H9 (cell line): ENCODE measurements at regions not wholly inside any gene's neighbourhood (a gene's known extent, or its start where the extent isn't known, plus 50 kb on each side); places are given as distances from the start of the nearest gene placed in this dataset.

Source experiments
- DNase-seq: peaks from one replicate; pipeline ENCODE4 v3.0.0-alpha.2; 2017
- H2AFZ ChIP-seq: one replicate; pipeline ENCODE4 v1.6.1; 2013; ENCODE audit warnings: mild to moderate bottlenecking, low read length, control low read depth, moderate library complexity
- H2AK5ac ChIP-seq: 2 replicates; pipeline ENCODE4 v1.6.1; 2013; ENCODE audit warnings: low read length, control low read depth, mixed read lengths; ENCODE audit not compliant: insufficient read length
- H2BK120ac ChIP-seq: one replicate; pipeline ENCODE4 v1.6.1; 2013; ENCODE audit warnings: low read depth, mild to moderate bottlenecking, low read length, control low read depth, inconsistent platforms; ENCODE audit not compliant: poor library complexity, severe bottlenecking
- H2BK12ac ChIP-seq: 2 replicates; pipeline ENCODE4 v1.6.1; 2013; ENCODE audit warnings: low read length, control low read depth, mixed read lengths, low read depth; ENCODE audit not compliant: insufficient read length
- H2BK15ac ChIP-seq: 2 replicates; pipeline ENCODE4 v1.6.1; 2013; ENCODE audit warnings: low read depth, low read length, control low read depth
- H2BK20ac ChIP-seq: one replicate; pipeline ENCODE4 v1.6.1; 2013; ENCODE audit warnings: low read depth, mild to moderate bottlenecking, low read length, control low read depth, inconsistent platforms; ENCODE audit not compliant: poor library complexity, severe bottlenecking
- H2BK5ac ChIP-seq: 2 replicates; pipeline ENCODE4 v1.6.1; 2013; ENCODE audit warnings: low read length, control low read depth, mixed read lengths; ENCODE audit not compliant: insufficient read length
- H3K14ac ChIP-seq: 2 replicates; pipeline ENCODE4 v1.6.1; 2013; ENCODE audit warnings: low read length, control low read depth; ENCODE audit not compliant: insufficient read depth
- H3K18ac ChIP-seq: 2 replicates; pipeline ENCODE4 v1.6.1; 2013; ENCODE audit warnings: low read depth, mild to moderate bottlenecking, mixed read lengths, low read length, control low read depth; ENCODE audit not compliant: insufficient read length
- H3K23ac ChIP-seq: 2 replicates; pipeline ENCODE4 v1.6.1; 2013; ENCODE audit warnings: low read length, control low read depth, mixed read lengths, low read depth; ENCODE audit not compliant: insufficient read length
- H3K23me2 ChIP-seq: 2 replicates; pipeline ENCODE4 v1.6.1; 2013; ENCODE audit warnings: low read depth, mild to moderate bottlenecking, mixed read lengths, low read length, control low read depth; ENCODE audit not compliant: insufficient read length, poor library complexity, severe bottlenecking
- H3K27ac ChIP-seq: 2 replicates; pipeline ENCODE4 v1.5.1; 2013; ENCODE audit warnings: low read length, control low read depth, mixed read lengths, low read depth; ENCODE audit not compliant: insufficient read length
- H3K27me3 ChIP-seq: 2 replicates; pipeline ENCODE4 v1.6.1; 2013; ENCODE audit warnings: low read length, control low read depth, inconsistent platforms; ENCODE audit not compliant: insufficient read depth
- H3K4ac ChIP-seq: 2 replicates; pipeline ENCODE4 v1.6.1; 2013; ENCODE audit warnings: low read depth, mild to moderate bottlenecking, control low read depth, inconsistent platforms, low read length, moderate library complexity
- H3K4me1 ChIP-seq: 2 replicates; pipeline ENCODE4 v1.6.1; 2013; ENCODE audit warnings: low read length, control low read depth, inconsistent platforms; ENCODE audit not compliant: insufficient read depth
- H3K4me2 ChIP-seq: 2 replicates; pipeline ENCODE4 v1.6.1; 2013; ENCODE audit warnings: low read length, control low read depth, mixed read lengths; ENCODE audit not compliant: insufficient read length, insufficient read depth
- H3K56ac ChIP-seq: 2 replicates; pipeline ENCODE4 v1.6.1; 2013; ENCODE audit warnings: low read depth, mild to moderate bottlenecking, mixed read lengths, low read length, control low read depth; ENCODE audit not compliant: insufficient read length
- H3K79me1 ChIP-seq: 2 replicates; pipeline ENCODE4 v1.6.1; 2013; ENCODE audit warnings: low read depth, mild to moderate bottlenecking, moderate library complexity, low read length, control low read depth, inconsistent platforms; ENCODE audit not compliant: insufficient read depth, poor library complexity, severe bottlenecking
- H3K79me2 ChIP-seq: 2 replicates; pipeline ENCODE4 v1.6.1; 2013; ENCODE audit warnings: low read length, control low read depth, inconsistent platforms; ENCODE audit not compliant: insufficient read depth
- H3K9ac ChIP-seq: 2 replicates; pipeline ENCODE4 v1.6.1; 2013; ENCODE audit warnings: low read length, control low read depth, mixed read lengths; ENCODE audit not compliant: insufficient read length; ENCODE audit errors: extremely low read depth
- H3K9me3 ChIP-seq: one replicate; pipeline ENCODE4 v1.6.1; 2013; ENCODE audit warnings: low read depth, low read length, inconsistent platforms; ENCODE audit not compliant: control insufficient read depth
- H3T11ph ChIP-seq: one replicate; pipeline ENCODE4 v1.6.1; 2013; ENCODE audit warnings: mild to moderate bottlenecking, low read length, control low read depth, inconsistent platforms
- H4K20me1 ChIP-seq: one replicate; pipeline ENCODE4 v1.6.1; 2013; ENCODE audit not compliant: control insufficient read depth, insufficient read length, insufficient read depth
- H4K5ac ChIP-seq: 2 replicates; pipeline ENCODE4 v1.6.1; 2013; ENCODE audit warnings: low read depth, mild to moderate bottlenecking, mixed read lengths, low read length, control low read depth; ENCODE audit not compliant: insufficient read length
- H4K8ac ChIP-seq: replicated peaks from 2 replicates; pipeline ENCODE4 v1.6.1; 2013; ENCODE audit warnings: low read length, control low read depth, mixed read lengths, low read depth; ENCODE audit not compliant: insufficient read length
- H4K91ac ChIP-seq: 2 replicates; pipeline ENCODE4 v1.6.1; 2013; ENCODE audit warnings: low read depth, mild to moderate bottlenecking, moderate library complexity, mixed read lengths, low read length, control low read depth; ENCODE audit not compliant: insufficient read length
- H3K27ac Mint-ChIP-seq, 3 experiments: 2 replicates in 2 of 3; 3 replicates in 1 of 3; pipeline ENCODE4 v1.8.0; 2020 to 2021; ENCODE audit warnings: mixed read lengths in 3 of 3, mild to moderate bottlenecking in 1 of 3, moderate library complexity in 1 of 3
- H3K27me3 Mint-ChIP-seq: 2 replicates; pipeline ENCODE4 v1.8.0; 2021; ENCODE audit warnings: low read depth, mild to moderate bottlenecking, moderate library complexity, mixed read lengths
- H3K36me3 Mint-ChIP-seq, 3 experiments: 2 replicates in 2 of 3; 3 replicates in 1 of 3; pipeline ENCODE4 v1.8.0; 2020 to 2021; ENCODE audit warnings: low read depth in 3 of 3, mixed read lengths in 3 of 3; ENCODE audit not compliant: insufficient read depth in 1 of 3
- H3K4me1 Mint-ChIP-seq, 2 experiments: 2 replicates each; pipeline ENCODE4 v1.8.0; 2020; ENCODE audit warnings: mixed read lengths in 2 of 2
- H3K4me3 Mint-ChIP-seq, 2 experiments: 2 replicates in 1 of 2; 3 replicates in 1 of 2; pipeline ENCODE4 v1.8.0; 2020 to 2021; ENCODE audit warnings: mild to moderate bottlenecking in 2 of 2, mixed read lengths in 2 of 2, moderate library complexity in 1 of 2
- H3K9me3 Mint-ChIP-seq, 2 experiments: 2 replicates in 1 of 2; 3 replicates in 1 of 2; pipeline ENCODE4 v1.8.0; 2020; ENCODE audit warnings: mild to moderate bottlenecking in 2 of 2, mixed read lengths in 2 of 2, moderate library complexity in 1 of 2
- WGBS: extraction: QIAGEN DNeasy Blood & Tissue Kit; methylation state at CpG from one replicate; pipeline ENCODE4 v1.1.7; 2013; ENCODE audit warnings: missing lambda C conversion rate, low lambda C conversion rate, mixed read lengths; ENCODE audit not compliant: insufficient read length; ENCODE audit errors: extremely low coverage; 5-methylcytosine and 5-hydroxymethylcytosine counted together
- TF ChIP-seq, protein P1 (sequence below): fragments of 200-600 bp; sonication (generic); conservative IDR thresholded peaks from 3 replicates; pipeline ENCODE4 v1.8.0; 2021; ENCODE audit warnings: antibody characterized with exemption, mild to moderate bottlenecking

- TF ChIP-seq, protein P1, sequence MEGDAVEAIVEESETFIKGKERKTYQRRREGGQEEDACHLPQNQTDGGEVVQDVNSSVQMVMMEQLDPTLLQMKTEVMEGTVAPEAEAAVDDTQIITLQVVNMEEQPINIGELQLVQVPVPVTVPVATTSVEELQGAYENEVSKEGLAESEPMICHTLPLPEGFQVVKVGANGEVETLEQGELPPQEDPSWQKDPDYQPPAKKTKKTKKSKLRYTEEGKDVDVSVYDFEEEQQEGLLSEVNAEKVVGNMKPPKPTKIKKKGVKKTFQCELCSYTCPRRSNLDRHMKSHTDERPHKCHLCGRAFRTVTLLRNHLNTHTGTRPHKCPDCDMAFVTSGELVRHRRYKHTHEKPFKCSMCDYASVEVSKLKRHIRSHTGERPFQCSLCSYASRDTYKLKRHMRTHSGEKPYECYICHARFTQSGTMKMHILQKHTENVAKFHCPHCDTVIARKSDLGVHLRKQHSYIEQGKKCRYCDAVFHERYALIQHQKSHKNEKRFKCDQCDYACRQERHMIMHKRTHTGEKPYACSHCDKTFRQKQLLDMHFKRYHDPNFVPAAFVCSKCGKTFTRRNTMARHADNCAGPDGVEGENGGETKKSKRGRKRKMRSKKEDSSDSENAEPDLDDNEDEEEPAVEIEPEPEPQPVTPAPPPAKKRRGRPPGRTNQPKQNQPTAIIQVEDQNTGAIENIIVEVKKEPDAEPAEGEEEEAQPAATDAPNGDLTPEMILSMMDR, result no peak
- Histone ChIP-seq H4K91ac (no peak overlapping the region), H3K27ac (no peak overlapping the region), H3K56ac (no peak overlapping the region), H3K4me2 (no peak overlapping the region), H3K9me3 (no peaks in the 10 kb centered on the region), H4K5ac (no peak overlapping the region), H3K79me2 (no peaks in the 10 kb centered on the region), H4K20me1 (no peaks in the 10 kb centered on the region), H2BK120ac (no peak overlapping the region), H2BK15ac (no peak overlapping the region), H3K23me2 (no peaks in the 10 kb centered on the region), H3T11ph (no peak overlapping the region), H2BK12ac (no peak overlapping the region), H2BK20ac (no peak overlapping the region), H3K4me1 (no peaks in the 10 kb centered on the region), H3K27me3 (no peaks in the 10 kb centered on the region), H3K14ac (no peak overlapping the region), H3K4ac (no peak overlapping the region), H3K9ac (no peak overlapping the region), H4K8ac (no peak overlapping the region), H3K79me1 (no peaks in the 10 kb centered on the region), H2BK5ac (no peak overlapping the region), H3K18ac (no peak overlapping the region), H2AFZ (no peak overlapping the region), H2AK5ac (no peak overlapping the region), H3K23ac (no peak overlapping the region)
- Mint-ChIP-seq H3K27me3 (no peaks in the 10 kb centered on the region), H3K36me3 (no peaks in the 10 kb centered on the region; a peak in 1 of 7 replicates), H3K4me1 (no peaks in the 10 kb centered on the region), H3K4me3 (no peak overlapping the region), H3K9me3 (peaks cover 0 to 1% of the 10 kb centered on the region in 2 experiments; a peak in 2 of 5 replicates), H3K27ac (no peak overlapping the region)
- WGBS, result no CpG with 5 or more reads among the region's 5 CpGs
- DNase-seq, result no peak
These were observed 317.8 kb downstream of the PRDM9 start for GRCh38 chr5:23825196-23825595.
